WTC11 (cell line): ENCODE measurements at regions not wholly inside any gene's neighbourhood (a gene's known extent, or its start where the extent isn't known, plus 50 kb on each side); places are given as distances from the start of the nearest gene placed in this dataset.

Experiments used
- ATAC-seq: fragments of 200-7000 bp; cut with Tn5 transposase; 2 replicates; pipeline ENCODE4 v1.10.0; 2021; ENCODE audit warnings: mild to moderate bottlenecking, moderate library complexity
- CTCF ChIA-PET: fragments of 300-600 bp; sonication (Branson Sonifier 250); formaldehyde crosslinking; loops from one replicate; lab custom pipeline; 2021; ENCODE audit warnings: antibody characterized with exemption; lab: Charles Lee
- POLR2A ChIA-PET: fragments of 350-600 bp; sonication (Branson Sonifier 250); formaldehyde crosslinking; loops from one replicate; lab custom pipeline; 2021; ENCODE audit warnings: antibody characterized with exemption; lab: Charles Lee
- DNase-seq: peaks from one replicate; pipeline ENCODE4 v3.0.0; 2021; ENCODE audit warnings: low spot score
- H3K27ac Mint-ChIP-seq: 2 replicates; pipeline ENCODE4 v1.8.0; 2021; ENCODE audit warnings: mixed read lengths
- H3K27me3 Mint-ChIP-seq: 2 replicates; pipeline ENCODE4 v1.8.0; 2021; ENCODE audit warnings: low read depth, mild to moderate bottlenecking, moderate library complexity, mixed read lengths
- H3K36me3 Mint-ChIP-seq: 2 replicates; pipeline ENCODE4 v1.8.0; 2021; ENCODE audit warnings: mixed read lengths
- H3K4me1 Mint-ChIP-seq: 2 replicates; pipeline ENCODE4 v1.8.0; 2022; ENCODE audit warnings: mixed read lengths
- H3K4me3 Mint-ChIP-seq: 2 replicates; pipeline ENCODE4 v1.8.0; 2021; ENCODE audit warnings: mild to moderate bottlenecking, moderate library complexity, mixed read lengths
- H3K9me3 Mint-ChIP-seq: 2 replicates; pipeline ENCODE4 v1.8.0; 2021; ENCODE audit warnings: mixed read lengths
- CBFB ChIP-seq: sonication (generic); formaldehyde crosslinking; IDR thresholded peaks from 2 replicates; pipeline ENCODE4 v1.8.1; 2022; ENCODE audit warnings: mild to moderate bottlenecking, low read depth, missing genetic modification reagents
- CREB1 ChIP-seq: sonication (generic); formaldehyde crosslinking; IDR thresholded peaks from 2 replicates; pipeline ENCODE4 v1.8.0; 2023; ENCODE audit warnings: mild to moderate bottlenecking, missing genetic modification reagents
- ESRRA ChIP-seq: sonication (generic); formaldehyde crosslinking; IDR thresholded peaks from 2 replicates; pipeline ENCODE4 v1.8.1; 2022; ENCODE audit warnings: mild to moderate bottlenecking, missing genetic modification reagents, borderline replicate concordance
- FOXK1 ChIP-seq: sonication (generic); formaldehyde crosslinking; IDR thresholded peaks from 2 replicates; pipeline ENCODE4 v1.8.0; 2022; ENCODE audit warnings: mild to moderate bottlenecking, moderate library complexity, missing genetic modification reagents
- FOXP1 ChIP-seq: sonication (generic); formaldehyde crosslinking; IDR thresholded peaks from 2 replicates; pipeline ENCODE4 v1.8.0; 2022; ENCODE audit warnings: missing genetic modification reagents, mild to moderate bottlenecking, moderate library complexity, borderline replicate concordance
- GTF2I ChIP-seq: fragments of 250-450 bp; sonication (Bioruptor Pico); conservative IDR thresholded peaks from 2 replicates; pipeline ENCODE4 v1.4.0; 2021; ENCODE audit warnings: mild to moderate bottlenecking
- HMGA2 ChIP-seq: fragments of 250-450 bp; sonication (Bioruptor Pico); IDR thresholded peaks from 2 replicates; pipeline ENCODE4 v1.4.0; 2021; ENCODE audit warnings: mild to moderate bottlenecking, moderate library complexity
- JUN ChIP-seq: sonication (generic); formaldehyde crosslinking; IDR thresholded peaks from 2 replicates; pipeline ENCODE4 v1.8.0; 2023; ENCODE audit warnings: mild to moderate bottlenecking, missing genetic modification reagents
- KAT7 ChIP-seq: sonication (generic); formaldehyde crosslinking; IDR thresholded peaks from 2 replicates; pipeline ENCODE4 v1.8.1; 2023; ENCODE audit warnings: missing genetic modification reagents, mild to moderate bottlenecking, borderline replicate concordance
- MYBL2 ChIP-seq: sonication (generic); formaldehyde crosslinking; IDR thresholded peaks from 2 replicates; pipeline ENCODE4 v1.8.1; 2023; ENCODE audit warnings: mild to moderate bottlenecking, moderate library complexity, missing genetic modification reagents
- NR3C1 ChIP-seq: sonication (generic); formaldehyde crosslinking; conservative IDR thresholded peaks from 2 replicates; pipeline ENCODE4 v1.8.1; 2023; ENCODE audit warnings: low read depth, mild to moderate bottlenecking, missing genetic modification reagents
- RELA ChIP-seq: sonication (generic); formaldehyde crosslinking; IDR thresholded peaks from 2 replicates; pipeline ENCODE4 v1.8.1; 2022; ENCODE audit warnings: missing genetic modification reagents, mild to moderate bottlenecking, borderline replicate concordance
- SOX15 ChIP-seq: fragments of 250-450 bp; sonication (Bioruptor Pico); IDR thresholded peaks from 2 replicates; pipeline ENCODE4 v1.9.0; 2021; ENCODE audit warnings: mild to moderate bottlenecking
- TEAD1 ChIP-seq: sonication (generic); formaldehyde crosslinking; IDR thresholded peaks from 2 replicates; pipeline ENCODE4 v1.8.0; 2022; ENCODE audit warnings: mild to moderate bottlenecking, missing genetic modification reagents
- TP53 ChIP-seq: sonication (generic); formaldehyde crosslinking; IDR thresholded peaks from 2 replicates; pipeline ENCODE4 v1.8.1; 2023; ENCODE audit warnings: mild to moderate bottlenecking, missing genetic modification reagents
- ZNF138 ChIP-seq: sonication (generic); formaldehyde crosslinking; conservative IDR thresholded peaks from 2 replicates; pipeline ENCODE4 v1.8.1; 2022; ENCODE audit warnings: mild to moderate bottlenecking, moderate library complexity, missing genetic modification reagents
- ZNF263 ChIP-seq: sonication (generic); formaldehyde crosslinking; IDR thresholded peaks from 2 replicates; pipeline ENCODE4 v1.8.1; 2022; ENCODE audit warnings: low read depth, mild to moderate bottlenecking, moderate library complexity, missing genetic modification reagents
- ZNF416 ChIP-seq: fragments of 250-450 bp; sonication (Bioruptor Pico); IDR thresholded peaks from 2 replicates; pipeline ENCODE4 v1.9.0; 2021; ENCODE audit warnings: mild to moderate bottlenecking, inconsistent platforms
- ZNF671 ChIP-seq: fragments of 250-450 bp; sonication (Bioruptor Pico); IDR thresholded peaks from 2 replicates; pipeline ENCODE4 v1.8.0; 2021; ENCODE audit warnings: mild to moderate bottlenecking
- TF ChIP-seq, protein P1 (sequence below): sonication (generic); formaldehyde crosslinking; IDR thresholded peaks from 2 replicates; pipeline ENCODE4 v1.8.0; 2022; ENCODE audit warnings: mild to moderate bottlenecking, missing genetic modification reagents
- TF ChIP-seq, protein P2 (sequence below): sonication (generic); formaldehyde crosslinking; IDR thresholded peaks from 2 replicates; pipeline ENCODE4 v1.8.1; 2022; ENCODE audit warnings: mild to moderate bottlenecking, moderate library complexity, missing genetic modification reagents
- TF ChIP-seq, protein P3 (sequence below): fragments of 200-600 bp; IDR thresholded peaks from 2 replicates; pipeline ENCODE4 v1.8.0; 2022; ENCODE audit warnings: antibody characterized with exemption
- TF ChIP-seq, protein P4 (sequence below): sonication (generic); formaldehyde crosslinking; IDR thresholded peaks from 2 replicates; pipeline ENCODE4 v1.8.1; 2022; ENCODE audit warnings: mild to moderate bottlenecking, missing genetic modification reagents, moderate library complexity, borderline replicate concordance

DNA sequence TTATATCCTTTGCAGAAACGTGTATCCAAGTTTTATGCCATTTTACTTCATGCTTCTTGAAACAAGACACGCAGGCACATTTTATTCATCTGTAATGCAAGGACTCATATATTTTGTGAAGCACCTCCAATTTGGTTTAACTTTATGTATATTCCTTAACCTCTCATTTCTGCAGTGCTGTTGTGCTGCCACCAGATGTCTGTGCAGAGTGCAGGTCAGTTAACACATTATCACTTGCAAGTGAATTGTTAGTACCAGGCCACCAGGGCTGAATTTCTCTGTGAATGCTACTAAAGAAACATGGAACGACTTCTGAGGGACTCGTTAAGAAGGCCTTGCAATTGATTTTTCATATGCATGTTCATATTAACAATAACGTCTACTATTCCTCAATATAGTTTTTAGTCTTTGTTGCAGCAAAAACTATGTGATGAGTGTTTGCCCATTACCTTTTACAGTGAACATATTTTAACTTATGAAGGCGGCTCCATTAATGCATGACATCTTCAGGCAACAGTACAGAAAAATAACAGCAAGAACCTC is 770.3 kb downstream of the NLGN4X start:
- Mint-ChIP-seq H3K27ac (no peak overlapping the region), H3K4me3 (no peak overlapping the region), H3K27me3 (no peaks in the 10 kb centered on the region; the same call in 1 of the 2 replicates), H3K36me3 (peaks cover 7% of the 10 kb centered on the region; the same call in 1 of the 2 replicates), H3K4me1 (peaks cover 5% of the 10 kb centered on the region), H3K9me3 (peaks cover 10% of the 10 kb centered on the region)
- POLR2A ChIA-PET = no interaction called here
- DNase-seq (peak; percentile 10), ATAC-seq (peak; percentile 61; the same call in 1 of the 2 replicates)
- CTCF ChIA-PET = no interaction called here
- TF ChIP-seq SOX15 (no peak), ZNF138 (CRISPR knock-in tag) (no peak), CBFB (CRISPR knock-in tag) (no peak), CREB1 (no peak), FOXP1 (CRISPR knock-in tag) (no peak), MYBL2 (CRISPR knock-in tag) (no peak)
- TF ChIP-seq, protein P1, sequence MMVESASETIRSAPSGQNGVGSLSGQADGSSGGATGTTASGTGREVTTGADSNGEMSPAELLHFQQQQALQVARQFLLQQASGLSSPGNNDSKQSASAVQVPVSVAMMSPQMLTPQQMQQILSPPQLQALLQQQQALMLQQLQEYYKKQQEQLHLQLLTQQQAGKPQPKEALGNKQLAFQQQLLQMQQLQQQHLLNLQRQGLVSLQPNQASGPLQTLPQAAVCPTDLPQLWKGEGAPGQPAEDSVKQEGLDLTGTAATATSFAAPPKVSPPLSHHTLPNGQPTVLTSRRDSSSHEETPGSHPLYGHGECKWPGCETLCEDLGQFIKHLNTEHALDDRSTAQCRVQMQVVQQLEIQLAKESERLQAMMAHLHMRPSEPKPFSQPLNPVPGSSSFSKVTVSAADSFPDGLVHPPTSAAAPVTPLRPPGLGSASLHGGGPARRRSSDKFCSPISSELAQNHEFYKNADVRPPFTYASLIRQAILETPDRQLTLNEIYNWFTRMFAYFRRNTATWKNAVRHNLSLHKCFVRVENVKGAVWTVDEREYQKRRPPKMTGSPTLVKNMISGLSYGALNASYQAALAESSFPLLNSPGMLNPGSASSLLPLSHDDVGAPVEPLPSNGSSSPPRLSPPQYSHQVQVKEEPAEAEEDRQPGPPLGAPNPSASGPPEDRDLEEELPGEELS = no peak
- TF ChIP-seq, protein P2, sequence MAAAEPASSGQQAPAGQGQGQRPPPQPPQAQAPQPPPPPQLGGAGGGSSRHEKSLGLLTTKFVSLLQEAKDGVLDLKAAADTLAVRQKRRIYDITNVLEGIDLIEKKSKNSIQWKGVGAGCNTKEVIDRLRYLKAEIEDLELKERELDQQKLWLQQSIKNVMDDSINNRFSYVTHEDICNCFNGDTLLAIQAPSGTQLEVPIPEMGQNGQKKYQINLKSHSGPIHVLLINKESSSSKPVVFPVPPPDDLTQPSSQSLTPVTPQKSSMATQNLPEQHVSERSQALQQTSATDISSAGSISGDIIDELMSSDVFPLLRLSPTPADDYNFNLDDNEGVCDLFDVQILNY (CRISPR knock-in tag) = no peak

DNA sequence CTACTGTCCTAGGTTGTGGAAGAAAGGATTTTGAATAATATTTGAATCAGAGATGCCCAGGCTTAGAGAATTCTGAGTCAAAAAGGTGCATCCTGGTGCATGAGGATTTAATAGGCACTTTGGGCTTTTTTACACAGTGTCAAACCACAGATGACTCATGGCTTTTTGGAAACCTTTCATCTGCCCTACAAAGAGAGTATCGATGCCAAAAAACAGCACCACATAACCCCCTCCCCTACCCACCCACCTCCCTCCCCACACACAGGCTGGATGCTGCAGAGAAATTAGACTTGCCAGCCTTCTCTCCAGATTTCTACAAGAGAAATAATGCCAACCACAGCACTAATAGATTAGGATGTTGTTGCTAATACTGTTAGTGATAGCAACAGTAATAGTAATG is 779.3 kb downstream of the NLGN4X start:
- H3K36me3 Mint-ChIP-seq = no peaks in the 10 kb centered on the region
- H3K4me1 Mint-ChIP-seq = no peaks in the 10 kb centered on the region
- H3K27ac Mint-ChIP-seq = no peak overlapping the region
- ATAC-seq (no peak), DNase-seq (no peak)
- POLR2A ChIA-PET = no interaction called here
- no peaks in the 10 kb centered on the region for H3K9me3 Mint-ChIP-seq
- H3K4me3 Mint-ChIP-seq = no peak overlapping the region
- H3K27me3 Mint-ChIP-seq = no peaks in the 10 kb centered on the region
- CTCF ChIA-PET = no interaction called here
- TF ChIP-seq ESRRA (no peak), TEAD1 (CRISPR knock-in tag) (no peak), ZNF263 (CRISPR knock-in tag) (no peak), ZNF138 (CRISPR knock-in tag) (no peak), FOXK1 (CRISPR knock-in tag) (no peak), GTF2I (CRISPR knock-in tag) (no peak), KAT7 (CRISPR knock-in tag) (no peak), ZNF671 (CRISPR knock-in tag) (no peak), HMGA2 (CRISPR knock-in tag) (no peak), TP53 (no peak), RELA (CRISPR knock-in tag) (no peak), JUN (CRISPR knock-in tag) (no peak), ZNF416 (CRISPR knock-in tag) (no peak), NR3C1 (CRISPR knock-in tag) (no peak)
- TF ChIP-seq, protein P3, sequence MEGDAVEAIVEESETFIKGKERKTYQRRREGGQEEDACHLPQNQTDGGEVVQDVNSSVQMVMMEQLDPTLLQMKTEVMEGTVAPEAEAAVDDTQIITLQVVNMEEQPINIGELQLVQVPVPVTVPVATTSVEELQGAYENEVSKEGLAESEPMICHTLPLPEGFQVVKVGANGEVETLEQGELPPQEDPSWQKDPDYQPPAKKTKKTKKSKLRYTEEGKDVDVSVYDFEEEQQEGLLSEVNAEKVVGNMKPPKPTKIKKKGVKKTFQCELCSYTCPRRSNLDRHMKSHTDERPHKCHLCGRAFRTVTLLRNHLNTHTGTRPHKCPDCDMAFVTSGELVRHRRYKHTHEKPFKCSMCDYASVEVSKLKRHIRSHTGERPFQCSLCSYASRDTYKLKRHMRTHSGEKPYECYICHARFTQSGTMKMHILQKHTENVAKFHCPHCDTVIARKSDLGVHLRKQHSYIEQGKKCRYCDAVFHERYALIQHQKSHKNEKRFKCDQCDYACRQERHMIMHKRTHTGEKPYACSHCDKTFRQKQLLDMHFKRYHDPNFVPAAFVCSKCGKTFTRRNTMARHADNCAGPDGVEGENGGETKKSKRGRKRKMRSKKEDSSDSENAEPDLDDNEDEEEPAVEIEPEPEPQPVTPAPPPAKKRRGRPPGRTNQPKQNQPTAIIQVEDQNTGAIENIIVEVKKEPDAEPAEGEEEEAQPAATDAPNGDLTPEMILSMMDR = no peak
- TF ChIP-seq, protein P4, sequence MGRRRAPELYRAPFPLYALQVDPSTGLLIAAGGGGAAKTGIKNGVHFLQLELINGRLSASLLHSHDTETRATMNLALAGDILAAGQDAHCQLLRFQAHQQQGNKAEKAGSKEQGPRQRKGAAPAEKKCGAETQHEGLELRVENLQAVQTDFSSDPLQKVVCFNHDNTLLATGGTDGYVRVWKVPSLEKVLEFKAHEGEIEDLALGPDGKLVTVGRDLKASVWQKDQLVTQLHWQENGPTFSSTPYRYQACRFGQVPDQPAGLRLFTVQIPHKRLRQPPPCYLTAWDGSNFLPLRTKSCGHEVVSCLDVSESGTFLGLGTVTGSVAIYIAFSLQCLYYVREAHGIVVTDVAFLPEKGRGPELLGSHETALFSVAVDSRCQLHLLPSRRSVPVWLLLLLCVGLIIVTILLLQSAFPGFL (CRISPR knock-in tag) = no peak
